HG02642 (cell line): ENCODE measurements at regions not wholly inside any gene's neighbourhood (a gene's known extent, or its start where the extent isn't known, plus 50 kb on each side); places are given as distances from the start of the nearest gene placed in this dataset.
"Not testable (repeated sequence)": the region's sequence is repeated elsewhere in the genome, so short reads cannot be mapped to it uniquely, and the experiment has no call there.

Experiments used
- ATAC-seq: cut with Tn5 transposase; IDR thresholded peaks from one replicate; pipeline ENCODE4 v1.9.1; 2021; ENCODE audit warnings: mild to moderate bottlenecking; ENCODE audit not compliant: unreplicated experiment, poor library complexity

- ATAC-seq = not testable (repeated sequence)
Measured at GRCh38 chr7:76971201-76971600, 61.0 kb downstream of the SPDYE17 start.

GRCh38 chr7:76969892-76970291, 62.3 kb downstream of the SPDYE17 start:
- not testable (repeated sequence) for ATAC-seq

- ATAC-seq = not testable (repeated sequence)
Measured at GRCh38 chr7:76965731-76966548, 66.2 kb downstream of the SPDYE17 start.

- ATAC-seq = not testable (repeated sequence)
Measured at GRCh38 chr7:76964050-76964449, 68.1 kb downstream of the SPDYE17 start.

GRCh38 chr7:76963061-76963460, 69.1 kb downstream of the SPDYE17 start:
- ATAC-seq = not testable (repeated sequence)

- peak; percentile 28 for ATAC-seq
Measured at GRCh38 chr7:76960400-76960986, 71.7 kb downstream of the SPDYE17 start.

- ATAC-seq = peak; percentile 98
Measured at GRCh38 chr7:76959573-76960399, 72.4 kb downstream of the SPDYE17 start.

- not testable (repeated sequence) for ATAC-seq
Measured at GRCh38 chr7:76956531-76956930, 75.6 kb downstream of the SPDYE17 start.

- ATAC-seq = not testable (repeated sequence)
Measured at GRCh38 chr7:76955124-76955523, 77.0 kb downstream of the SPDYE17 start.

- peak; percentile 79 for ATAC-seq
Measured at GRCh38 chr7:76944603-76945002, 87.6 kb downstream of the SPDYE17 start.

- ATAC-seq = peak; percentile 47
Measured at GRCh38 chr7:76941809-76942765, 90.1 kb downstream of the SPDYE17 start.

- ATAC-seq = not testable (repeated sequence)
Measured at GRCh38 chr7:76937781-76938180, 94.4 kb downstream of the SPDYE17 start.

- not testable (repeated sequence) for ATAC-seq
Measured at GRCh38 chr7:76937330-76937729, 94.8 kb downstream of the SPDYE17 start.

- peak; percentile 68 for ATAC-seq
Measured at GRCh38 chr7:76936346-76936745, 95.8 kb downstream of the SPDYE17 start.

- not testable (repeated sequence) for ATAC-seq
Measured at GRCh38 chr7:76934711-76935110, 97.5 kb downstream of the SPDYE17 start.

GRCh38 chr7:76932957-76933356, 99.2 kb downstream of the SPDYE17 start:
- peak; percentile 66 for ATAC-seq

GRCh38 chr7:76931441-76931840, 100.7 kb downstream of the SPDYE17 start:
- not testable (repeated sequence) for ATAC-seq

GRCh38 chr7:76930416-76930815, 101.7 kb downstream of the SPDYE17 start:
- ATAC-seq = not testable (repeated sequence)

GRCh38 chr7:76928751-76929150, 103.4 kb downstream of the SPDYE17 start:
- ATAC-seq = not testable (repeated sequence)
